B cell (primary cell): ENCODE measurements at regions not wholly inside any gene's neighbourhood (a gene's known extent, or its start where the extent isn't known, plus 50 kb on each side); places are given as distances from the start of the nearest gene placed in this dataset.
A peak's percentile ranks its signal among the peaks of the same experiment; 100 is the strongest.

ENCODE experiments used
- ATAC-seq: fragments of 200-7000 bp; cut with Tn5 transposase; one replicate; pipeline ENCODE4 v1.10.0; 2021; ENCODE audit warnings: low read depth, mild to moderate bottlenecking, moderate number of reproducible peaks, moderate library complexity
- CTCF ChIA-PET: fragments of 350-600 bp; sonication (Branson Sonifier 250); formaldehyde crosslinking; loops from one replicate; lab custom pipeline; 2021; ENCODE audit warnings: antibody characterized with exemption, inconsistent platforms; lab: Charles Lee
- POLR2A ChIA-PET: fragments of 350-600 bp; sonication (Branson Sonifier 250); formaldehyde crosslinking; loops from one replicate; lab custom pipeline; 2021; ENCODE audit warnings: antibody characterized with exemption; lab: Charles Lee
- DNase-seq: peaks from one replicate; pipeline ENCODE4 v3.0.0; 2013
- H2AFZ ChIP-seq: 2 replicates; pipeline ENCODE4 v1.6.1; 2012; ENCODE audit warnings: mild to moderate bottlenecking, low read depth, low read length; ENCODE audit not compliant: insufficient read depth, poor library complexity, severe bottlenecking
- H3K27ac ChIP-seq, 2 donors: 1 replicate in 1 of 2; 2 replicates in 1 of 2; pipeline ENCODE4 v1.5.1; 2012 to 2013; ENCODE audit warnings: low read length in 2 of 2, mild to moderate bottlenecking in 2 of 2, moderate library complexity in 1 of 2
- H3K27me3 ChIP-seq, 4 experiments: fragments of 200-600 bp in 1 of 4; sonication (generic) in 1 of 4; replicated peaks in 1 of 4; 1 replicate in 2 of 4; 2 replicates in 2 of 4; pipeline versions ENCODE4 v1.6.1 to v1.7.0; 2013 to 2016; ENCODE audit warnings: low read length in 3 of 4, mild to moderate bottlenecking in 2 of 4, mixed read lengths in 1 of 4, moderate library complexity in 1 of 4; ENCODE audit not compliant: insufficient read depth in 4 of 4, control insufficient read depth in 3 of 4; ENCODE audit errors: control extremely low read depth in 1 of 4
- H3K36me3 ChIP-seq, 2 experiments: replicated peaks in 1 of 2; 1 replicate in 1 of 2; 2 replicates in 1 of 2; pipeline versions ENCODE4 v1.6.1 to v1.7.1; 2013; ENCODE audit warnings: low read length in 1 of 2; ENCODE audit not compliant: insufficient read depth in 2 of 2, control insufficient read depth in 1 of 2; ENCODE audit errors: control extremely low read depth in 1 of 2, extremely low read depth in 1 of 2
- H3K4me1 ChIP-seq, 2 donors: fragments of 200-600 bp in 1 of 2; sonication (generic) in 1 of 2; 1 replicate in 1 of 2; 2 replicates in 1 of 2; pipeline versions ENCODE4 v1.5.1 to v1.6.1; 2013 to 2017; ENCODE audit warnings: low read length in 2 of 2; ENCODE audit not compliant: control insufficient read depth in 2 of 2, insufficient read depth in 2 of 2
- H3K4me2 ChIP-seq: replicated peaks from 2 replicates; pipeline ENCODE3; 2012; ENCODE audit warnings: mild to moderate bottlenecking, low read depth, low read length; ENCODE audit not compliant: poor library complexity, severe bottlenecking
- H3K4me3 ChIP-seq, 5 experiments: fragments of 200-600 bp in 1 of 5; sonication (generic) in 1 of 5; 1 replicate in 3 of 5; 2 replicates in 2 of 5; pipeline versions ENCODE4 v1.5.1 to v1.7.0; 2011 to 2016; ENCODE audit warnings: low read length in 4 of 5, mild to moderate bottlenecking in 4 of 5, low read depth in 2 of 5, control low read depth in 1 of 5, moderate library complexity in 1 of 5; ENCODE audit not compliant: insufficient read depth in 1 of 5; ENCODE audit errors: control extremely low read depth in 1 of 5, extremely low read depth in 1 of 5
- H3K79me2 ChIP-seq: fragments of 200-600 bp; sonication (generic); one replicate; pipeline ENCODE4 v1.6.0; 2016; ENCODE audit warnings: low read length; ENCODE audit not compliant: control insufficient read depth, insufficient read depth
- H3K9ac ChIP-seq: fragments of 200-600 bp; sonication (generic); 2 replicates; pipeline ENCODE4 v1.6.1; 2017; ENCODE audit warnings: mild to moderate bottlenecking, low read length, moderate library complexity
- H3K9me3 ChIP-seq, 3 donors: one replicate each; pipeline versions ENCODE4 v1.6.1 to v1.7.1; 2013; ENCODE audit warnings: low read length in 2 of 3; ENCODE audit not compliant: control insufficient read depth in 2 of 3, insufficient read depth in 1 of 3; ENCODE audit errors: control extremely low read depth in 1 of 3
- H4K20me1 ChIP-seq: 2 replicates; pipeline ENCODE4 v1.6.0; 2012; ENCODE audit warnings: mild to moderate bottlenecking, low read length; ENCODE audit not compliant: insufficient read depth, control insufficient read depth, poor library complexity, severe bottlenecking
- H3K27ac Mint-ChIP-seq: one replicate; pipeline ENCODE4 v1.8.0; 2021; ENCODE audit warnings: mixed read lengths
- H3K27me3 Mint-ChIP-seq: one replicate; pipeline ENCODE4 v1.8.0; 2021; ENCODE audit warnings: mixed read lengths
- H3K4me1 Mint-ChIP-seq: one replicate; pipeline ENCODE4 v1.8.0; 2021; ENCODE audit warnings: mixed read lengths
- H3K4me3 Mint-ChIP-seq: one replicate; pipeline ENCODE4 v1.8.0; 2021; ENCODE audit warnings: mixed read lengths
- H3K9me3 Mint-ChIP-seq: one replicate; pipeline ENCODE4 v1.8.0; 2022; ENCODE audit warnings: mixed read lengths; ENCODE audit not compliant: insufficient read depth
- CTCF ChIP-seq: fragments of 200-600 bp; IDR thresholded peaks from one replicate; pipeline ENCODE4 v1.8.0; 2022; ENCODE audit warnings: antibody characterized with exemption, mild to moderate bottlenecking
- EZH2 ChIP-seq: IDR thresholded peaks from 2 replicates; pipeline ENCODE4 v1.6.1; 2012; ENCODE audit warnings: borderline replicate concordance, low read depth, mild to moderate bottlenecking, moderate library complexity, low read length; ENCODE audit not compliant: insufficient read depth, poor library complexity, severe bottlenecking
- WGBS: methylation state at CpG from one replicate; pipeline ENCODE4 v1.1.5; 2013; ENCODE audit warnings: missing lambda C conversion rate; ENCODE audit not compliant: insufficient coverage; 5-methylcytosine and 5-hydroxymethylcytosine counted together
- intact Hi-C: fragments of 100-400 bp; cut with micrococcal nuclease; formaldehyde crosslinking; loops from one replicate; pipeline ENCODE4 v1.10.0; 2022

DNA sequence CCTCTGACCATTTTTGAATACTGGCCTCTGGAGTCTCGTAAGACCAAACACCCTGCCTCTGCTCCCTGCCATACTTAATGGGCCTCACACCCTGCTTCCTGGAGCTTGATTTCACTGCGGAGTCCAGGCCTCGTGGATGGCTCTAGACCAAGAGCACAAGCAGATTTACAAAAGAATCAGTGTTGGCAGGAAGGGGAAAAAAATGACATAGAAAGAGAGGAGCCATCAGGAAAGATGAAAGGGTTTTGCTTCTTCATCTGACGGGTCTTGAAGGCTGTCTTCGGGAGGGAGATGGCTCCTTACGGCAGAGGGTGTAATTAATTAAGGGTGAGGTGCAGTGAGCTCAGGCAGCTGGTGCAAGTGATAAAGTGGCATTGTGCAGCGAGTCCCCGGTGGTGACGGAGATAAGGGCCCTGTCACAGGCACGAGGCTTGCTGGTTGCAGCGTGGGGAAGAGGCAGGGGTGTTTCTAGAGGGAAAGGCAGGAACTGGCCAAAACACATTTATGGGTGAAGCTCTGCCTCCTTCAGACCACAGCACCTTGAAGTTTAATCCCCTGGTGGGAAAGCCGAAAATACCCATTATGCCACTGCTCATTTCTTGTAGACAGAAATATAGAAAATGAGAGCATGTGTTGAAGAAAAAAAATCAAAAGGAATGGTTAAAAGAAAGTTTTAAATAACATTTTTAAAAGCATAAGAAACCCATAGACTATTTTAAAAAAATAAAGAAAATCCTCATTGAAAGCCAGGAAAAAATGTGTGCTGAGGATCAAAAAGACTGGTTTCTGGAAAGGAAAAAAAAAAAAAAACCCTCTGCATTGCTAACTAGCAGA is 128.6 kb upstream of the LRFN2 start:
- H4K20me1 ChIP-seq, result no peaks in the 10 kb centered on the region
- TF ChIP-seq CTCF (no peak), EZH2 (no peak)
- POLR2A ChIA-PET, result no interaction called here
- no peak for ATAC-seq
- Mint-ChIP-seq H3K4me1 (peaks cover 21% of the 10 kb centered on the region), H3K27me3 (peaks cover 20% of the 10 kb centered on the region), H3K4me3 (no peak overlapping the region), H3K9me3 (no peaks in the 10 kb centered on the region), H3K27ac (no peak overlapping the region)
- intact Hi-C loops, result no loop called here
- peaks cover 0 to 12% (median 0%) of the 10 kb centered on the region in 4 experiments for H3K27me3 ChIP-seq
- no peaks in the 10 kb centered on the region for H3K9me3 ChIP-seq
- CTCF ChIA-PET, result interaction anchor here (0.7 kb wide), 1 partner anchor 55 kb away, joined by 6 read pairs; no protein-coding TSS in a partner anchor
- peaks cover 14 to 21% of the 10 kb centered on the region in 2 donors for H3K4me1 ChIP-seq
- H3K4me2 ChIP-seq, result no peak overlapping the region
- H3K27ac ChIP-seq, result no peak overlapping the region
- no peaks in the 10 kb centered on the region for H3K79me2 ChIP-seq
- no peak for DNase-seq
- H3K9ac ChIP-seq, result no peak overlapping the region
- H2AFZ ChIP-seq, result peak overlapping the region; percentile 47
- H3K4me3 ChIP-seq, result no peak overlapping the region
- 20% methylated on average over 10 of the region's 12 CpGs for WGBS
- H3K36me3 ChIP-seq, result no peaks in the 10 kb centered on the region
